ENCODE measurements at regions not wholly inside any gene's neighbourhood (a gene's known extent, or its start where the extent isn't known, plus 50 kb on each side); places are given as distances from the start of the nearest gene placed in this dataset.
"Not testable (repeated sequence)": the region's sequence is repeated elsewhere in the genome, so short reads cannot be mapped to it uniquely, and the experiment has no call there.

DNA sequence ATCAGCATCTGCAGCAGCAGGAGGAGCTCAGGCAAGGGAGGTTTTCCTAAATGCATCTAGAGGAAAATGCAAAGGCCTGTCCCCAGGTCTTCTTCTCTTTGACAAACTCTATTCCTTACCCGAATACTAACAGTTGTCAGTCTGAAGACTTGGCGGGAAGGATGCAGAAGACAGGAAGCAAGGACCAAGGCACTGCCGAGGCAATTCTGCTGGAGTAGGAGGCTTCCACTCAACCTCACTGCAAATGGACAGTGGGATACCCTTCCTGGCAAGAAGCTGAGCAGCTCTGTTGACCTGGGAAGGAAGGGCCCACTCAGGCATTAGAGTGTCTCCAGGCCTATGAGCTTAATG is 373.0 kb downstream of the CCSER2 start:
- H3K4me3 ChIP-seq (ENCODE audit: low read depth, low read length): no peak overlapping the region
- no peaks in the 10 kb centered on the region for H3K4me1 ChIP-seq (ENCODE audit: control insufficient read depth, insufficient read depth, low read length)
- H3K9me3 ChIP-seq (ENCODE audit: control insufficient read depth, insufficient read depth, low read depth, low read length): no peaks in the 10 kb centered on the region
- H3K9ac ChIP-seq (ENCODE audit: low read length): no peak overlapping the region
- no peaks in the 10 kb centered on the region for H3K36me3 ChIP-seq (ENCODE audit: control insufficient read depth, insufficient read depth, low read length)
- no peak overlapping the region for H3K27ac ChIP-seq (ENCODE audit: low read depth, low read length)
- H3K27me3 ChIP-seq (ENCODE audit: control insufficient read depth, insufficient read depth, low read length): no peaks in the 10 kb centered on the region

DNA sequence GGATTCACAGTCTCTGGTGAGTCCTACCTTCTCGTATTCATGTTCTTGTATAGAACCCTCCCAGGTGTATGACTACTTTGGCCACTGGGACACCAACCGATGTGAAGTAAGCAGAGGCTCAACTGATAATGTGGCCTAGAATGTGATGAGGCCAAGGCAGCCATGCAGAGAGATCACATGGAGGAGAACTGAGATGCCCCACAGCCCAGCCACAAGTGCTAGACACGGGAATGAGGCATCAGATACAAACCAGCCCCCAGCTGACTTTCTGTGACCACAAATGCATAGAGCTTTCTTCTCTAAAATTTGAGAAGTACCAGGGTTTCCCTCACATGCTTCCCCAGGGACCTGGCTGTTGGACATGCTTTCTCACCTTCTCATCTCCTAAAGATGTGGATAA is 375.7 kb downstream of the CCSER2 start:
- Histone ChIP-seq H3K27me3 (ENCODE audit: control insufficient read depth, insufficient read depth, low read length) (no peaks in the 10 kb centered on the region), H3K36me3 (ENCODE audit: control insufficient read depth, insufficient read depth, low read length) (no peaks in the 10 kb centered on the region), H3K9me3 (ENCODE audit: control insufficient read depth, insufficient read depth, low read depth, low read length) (no peaks in the 10 kb centered on the region), H3K4me1 (ENCODE audit: control insufficient read depth, insufficient read depth, low read length) (no peaks in the 10 kb centered on the region), H3K27ac (ENCODE audit: low read depth, low read length) (no peak overlapping the region), H3K9ac (ENCODE audit: low read length) (no peak overlapping the region), H3K4me3 (ENCODE audit: low read depth, low read length) (no peak overlapping the region)

DNA sequence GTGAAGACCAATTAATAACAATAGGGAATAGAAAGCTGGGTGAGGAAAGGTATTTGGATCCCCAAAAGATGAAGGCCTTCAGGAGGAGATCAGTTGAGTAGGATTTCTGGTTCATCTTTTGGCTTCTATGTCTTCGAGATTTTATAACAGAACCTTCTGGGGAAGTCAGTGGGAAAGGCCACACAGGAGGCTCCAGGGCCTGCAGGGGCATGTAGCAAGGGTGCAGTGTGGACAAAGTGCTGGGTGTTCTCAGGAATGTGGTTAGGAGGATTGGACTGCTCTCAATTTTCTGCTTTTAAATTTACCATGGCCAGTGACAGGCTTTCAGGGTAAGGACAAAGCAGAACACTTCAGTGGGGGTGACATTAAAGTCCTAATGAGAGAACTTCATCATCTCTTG is 378.0 kb downstream of the CCSER2 start:
- H3K27ac ChIP-seq (ENCODE audit: low read depth, low read length): no peak overlapping the region
- no peaks in the 10 kb centered on the region for H3K9me3 ChIP-seq (ENCODE audit: control insufficient read depth, insufficient read depth, low read depth, low read length)
- no peak overlapping the region for H3K9ac ChIP-seq (ENCODE audit: low read length)

DNA sequence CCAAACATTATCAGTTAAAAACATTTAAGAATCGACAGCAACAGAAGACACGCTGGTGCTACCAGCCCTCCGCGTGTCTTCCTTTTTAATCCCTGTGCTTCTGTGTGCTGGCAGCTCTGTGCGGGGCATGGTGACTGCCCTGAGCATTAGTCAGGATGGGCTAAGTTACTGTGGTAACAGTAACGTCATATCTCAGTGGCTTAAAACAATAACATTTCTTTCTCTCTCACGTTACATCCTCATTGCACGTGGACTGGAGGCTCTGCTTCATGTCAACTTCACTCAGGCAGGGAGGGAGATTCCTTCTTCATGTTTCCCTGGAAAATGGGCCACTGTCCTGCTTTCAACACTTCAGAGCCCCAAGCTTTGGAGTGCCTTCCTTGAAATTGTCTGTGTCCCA is 378.5 kb downstream of the CCSER2 start:
- no peaks in the 10 kb centered on the region for H3K36me3 ChIP-seq (ENCODE audit: control insufficient read depth, insufficient read depth, low read length)
- no peak overlapping the region for H3K4me3 ChIP-seq (ENCODE audit: low read depth, low read length)
- no peaks in the 10 kb centered on the region for H3K9me3 ChIP-seq (ENCODE audit: control insufficient read depth, insufficient read depth, low read depth, low read length)
- no peaks in the 10 kb centered on the region for H3K4me1 ChIP-seq (ENCODE audit: control insufficient read depth, insufficient read depth, low read length)
- no peak overlapping the region for H3K27ac ChIP-seq (ENCODE audit: low read depth, low read length)
- no peak overlapping the region for H3K9ac ChIP-seq (ENCODE audit: low read length)
- H3K27me3 ChIP-seq (ENCODE audit: control insufficient read depth, insufficient read depth, low read length): no peaks in the 10 kb centered on the region

More for the DNA sequence above, 378.0 kb downstream of the CCSER2 start:
- Histone ChIP-seq H3K4me3 (ENCODE audit: low read depth, low read length) (no peak overlapping the region), H3K27me3 (ENCODE audit: control insufficient read depth, insufficient read depth, low read length) (no peaks in the 10 kb centered on the region), H3K4me1 (ENCODE audit: control insufficient read depth, insufficient read depth, low read length) (no peaks in the 10 kb centered on the region), H3K36me3 (ENCODE audit: control insufficient read depth, insufficient read depth, low read length) (no peaks in the 10 kb centered on the region)

DNA sequence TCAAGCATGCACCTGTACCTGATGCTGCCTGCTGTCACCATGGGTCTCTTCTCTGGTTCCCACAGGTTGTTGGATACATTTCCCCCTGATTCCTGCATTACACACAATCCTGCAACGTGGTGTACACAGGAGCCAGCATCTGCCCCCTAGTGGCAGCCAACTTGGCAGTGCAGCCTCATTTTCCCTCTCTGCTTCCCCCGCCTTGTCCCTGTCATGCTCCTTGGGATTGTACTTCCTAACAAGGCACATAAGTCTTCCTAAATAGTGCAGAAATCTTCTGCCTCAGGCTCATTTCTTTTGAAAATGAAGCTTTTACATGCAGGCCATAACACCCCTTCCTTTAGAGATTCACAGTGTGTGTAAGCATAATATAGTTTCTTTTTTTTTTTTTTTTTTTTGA is 387.5 kb downstream of the CCSER2 start:
- no peaks in the 10 kb centered on the region for H3K36me3 ChIP-seq (ENCODE audit: control insufficient read depth, insufficient read depth, low read length)
- no peak overlapping the region for H3K4me3 ChIP-seq (ENCODE audit: low read depth, low read length)
- no peaks in the 10 kb centered on the region for H3K27me3 ChIP-seq (ENCODE audit: control insufficient read depth, insufficient read depth, low read length)
- no peaks in the 10 kb centered on the region for H3K9me3 ChIP-seq (ENCODE audit: control insufficient read depth, insufficient read depth, low read depth, low read length)
- H3K9ac ChIP-seq (ENCODE audit: low read length): no peak overlapping the region
- H3K4me1 ChIP-seq (ENCODE audit: control insufficient read depth, insufficient read depth, low read length): no peaks in the 10 kb centered on the region
- no peak overlapping the region for H3K27ac ChIP-seq (ENCODE audit: low read depth, low read length)

DNA sequence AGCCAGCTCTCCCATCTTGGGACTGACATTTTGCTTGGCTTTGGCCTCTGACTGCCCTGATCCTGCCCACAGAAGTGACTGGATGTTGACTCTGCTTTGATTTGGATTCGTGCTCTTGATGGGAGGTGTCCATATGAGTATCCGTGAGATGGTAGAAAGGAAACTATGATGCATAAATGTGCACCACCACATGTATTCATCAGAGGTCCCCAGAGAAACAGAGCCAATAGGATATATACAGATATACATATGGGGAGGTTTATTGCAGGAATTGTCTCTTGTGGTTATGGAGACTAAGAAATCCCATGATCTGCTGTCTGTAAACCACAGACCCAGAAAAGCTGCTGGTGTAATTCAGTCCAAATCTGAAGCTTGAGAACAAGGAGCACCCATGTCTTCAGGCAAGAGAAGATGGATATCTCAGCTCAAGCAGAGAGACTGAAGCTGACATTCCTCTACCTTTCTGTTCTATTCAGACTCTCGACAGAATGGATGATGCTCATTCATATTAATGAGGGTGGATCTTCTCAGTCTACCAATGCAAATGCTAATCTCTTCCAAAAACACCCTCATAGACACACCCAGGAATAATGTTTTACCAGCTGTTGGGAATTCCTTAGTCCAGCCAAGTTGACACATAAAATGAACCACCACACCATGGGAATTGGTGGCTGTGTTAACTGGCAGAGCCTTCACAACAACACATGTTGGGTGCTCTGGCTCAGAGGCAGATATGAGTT is 390.7 kb downstream of the CCSER2 start:
- no peak overlapping the region for H3K4me3 ChIP-seq (ENCODE audit: low read depth, low read length)
- H3K4me1 ChIP-seq (ENCODE audit: control insufficient read depth, insufficient read depth, low read length): no peaks in the 10 kb centered on the region
- no peaks in the 10 kb centered on the region for H3K9me3 ChIP-seq (ENCODE audit: control insufficient read depth, insufficient read depth, low read depth, low read length)
- no peak overlapping the region for H3K9ac ChIP-seq (ENCODE audit: low read length)
- no peaks in the 10 kb centered on the region for H3K27me3 ChIP-seq (ENCODE audit: control insufficient read depth, insufficient read depth, low read length)
- H3K36me3 ChIP-seq (ENCODE audit: control insufficient read depth, insufficient read depth, low read length): no peaks in the 10 kb centered on the region
- no peak overlapping the region for H3K27ac ChIP-seq (ENCODE audit: low read depth, low read length)

DNA sequence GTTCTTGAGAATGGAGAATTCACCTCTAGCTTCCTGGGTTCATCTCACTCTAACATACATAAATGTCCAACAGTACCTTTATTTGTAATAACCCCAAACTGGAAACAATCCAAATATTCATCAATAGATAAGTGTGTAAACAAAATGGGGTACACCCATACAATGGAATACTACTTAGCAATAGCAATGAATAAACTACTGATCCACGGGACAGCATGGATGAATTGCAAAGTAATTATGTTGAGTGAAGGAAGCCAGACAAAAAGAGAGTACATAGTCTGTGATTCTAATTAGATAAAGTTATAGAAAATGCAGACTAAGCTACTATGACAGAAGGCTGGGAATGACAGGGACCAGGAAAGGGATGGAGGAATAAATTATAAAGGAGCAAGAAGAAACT is 391.3 kb downstream of the CCSER2 start:
- Histone ChIP-seq H3K9ac (ENCODE audit: low read length) (no peak overlapping the region), H3K36me3 (ENCODE audit: control insufficient read depth, insufficient read depth, low read length) (no peaks in the 10 kb centered on the region), H3K9me3 (ENCODE audit: control insufficient read depth, insufficient read depth, low read depth, low read length) (no peaks in the 10 kb centered on the region), H3K27ac (ENCODE audit: low read depth, low read length) (no peak overlapping the region), H3K4me3 (ENCODE audit: low read depth, low read length) (no peak overlapping the region), H3K4me1 (ENCODE audit: control insufficient read depth, insufficient read depth, low read length) (no peaks in the 10 kb centered on the region), H3K27me3 (ENCODE audit: control insufficient read depth, insufficient read depth, low read length) (no peaks in the 10 kb centered on the region)

DNA sequence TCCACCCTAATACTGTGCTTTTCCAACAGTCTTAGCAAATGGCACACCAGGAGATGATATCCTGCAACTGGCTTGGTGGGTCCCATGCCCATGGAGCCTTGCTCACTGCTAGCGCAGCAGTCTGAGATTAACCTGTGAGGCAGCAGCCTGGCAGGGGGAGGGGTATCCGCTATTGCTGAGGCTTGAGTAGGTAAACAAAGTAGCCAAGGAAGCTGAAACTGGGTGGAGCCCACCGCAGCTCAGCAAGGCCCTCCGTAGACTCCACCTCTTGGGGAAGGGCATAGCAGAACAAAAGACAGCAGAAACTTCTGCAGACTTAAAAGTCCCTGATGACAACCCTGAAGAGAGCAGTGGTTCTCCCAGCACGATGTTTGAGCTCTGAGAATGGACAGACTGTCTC is 399.0 kb downstream of the CCSER2 start:
- Histone ChIP-seq H3K9ac (ENCODE audit: low read length) (no peak overlapping the region), H3K4me1 (ENCODE audit: control insufficient read depth, insufficient read depth, low read length) (no peaks in the 10 kb centered on the region), H3K36me3 (ENCODE audit: control insufficient read depth, insufficient read depth, low read length) (no peaks in the 10 kb centered on the region), H3K4me3 (ENCODE audit: low read depth, low read length) (no peak overlapping the region), H3K9me3 (ENCODE audit: control insufficient read depth, insufficient read depth, low read depth, low read length) (no peaks in the 10 kb centered on the region), H3K27ac (ENCODE audit: low read depth, low read length) (no peak overlapping the region), H3K27me3 (ENCODE audit: control insufficient read depth, insufficient read depth, low read length) (no peaks in the 10 kb centered on the region)

DNA sequence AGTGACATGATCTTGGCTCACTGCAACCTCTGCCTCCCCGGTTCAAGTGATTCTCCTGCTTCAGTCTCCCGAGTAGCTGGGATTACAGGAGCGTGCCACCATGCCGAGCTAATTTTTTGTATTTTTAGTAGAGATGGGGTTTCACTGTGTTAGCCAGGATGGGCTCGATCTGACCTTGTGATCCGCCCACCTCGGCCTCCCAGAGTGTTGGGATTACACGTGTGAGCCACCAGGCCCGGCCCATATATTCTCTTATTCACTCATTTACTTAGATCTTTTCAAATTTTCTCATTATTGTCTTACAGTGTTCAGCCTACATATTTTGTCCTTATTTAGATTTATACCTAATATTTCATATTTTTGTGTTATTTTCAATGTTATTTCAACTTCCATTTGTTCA is 410.7 kb downstream of the CCSER2 start:
- H3K27ac ChIP-seq (ENCODE audit: low read depth, low read length); H3K4me1 ChIP-seq (ENCODE audit: control insufficient read depth, insufficient read depth, low read length); H3K36me3 ChIP-seq (ENCODE audit: control insufficient read depth, insufficient read depth, low read length); H3K27me3 ChIP-seq (ENCODE audit: control insufficient read depth, insufficient read depth, low read length); H3K9ac ChIP-seq (ENCODE audit: low read length); H3K4me3 ChIP-seq (ENCODE audit: low read depth, low read length); H3K9me3 ChIP-seq (ENCODE audit: control insufficient read depth, insufficient read depth, low read depth, low read length): not testable (repeated sequence)

DNA sequence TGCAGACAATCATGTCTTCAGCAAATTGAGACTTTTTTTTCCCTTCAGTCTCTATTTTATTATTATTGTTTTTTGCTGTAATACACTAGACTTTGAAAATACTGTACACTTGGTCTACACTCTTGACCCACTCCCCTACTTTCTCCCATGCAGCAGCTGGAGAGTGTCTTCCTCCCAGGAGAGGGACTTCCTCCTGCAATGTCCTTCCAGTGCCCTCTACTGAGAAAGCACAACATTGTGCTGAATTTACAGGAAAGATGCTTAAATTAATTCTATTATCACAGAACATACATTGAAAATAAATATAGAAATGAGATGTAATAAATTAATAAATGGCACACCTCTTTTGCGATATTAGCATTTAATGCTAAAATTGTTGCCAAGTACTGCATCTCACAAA is 411.3 kb downstream of the CCSER2 start:
- no peak overlapping the region for H3K4me3 ChIP-seq (ENCODE audit: low read depth, low read length)

DNA sequence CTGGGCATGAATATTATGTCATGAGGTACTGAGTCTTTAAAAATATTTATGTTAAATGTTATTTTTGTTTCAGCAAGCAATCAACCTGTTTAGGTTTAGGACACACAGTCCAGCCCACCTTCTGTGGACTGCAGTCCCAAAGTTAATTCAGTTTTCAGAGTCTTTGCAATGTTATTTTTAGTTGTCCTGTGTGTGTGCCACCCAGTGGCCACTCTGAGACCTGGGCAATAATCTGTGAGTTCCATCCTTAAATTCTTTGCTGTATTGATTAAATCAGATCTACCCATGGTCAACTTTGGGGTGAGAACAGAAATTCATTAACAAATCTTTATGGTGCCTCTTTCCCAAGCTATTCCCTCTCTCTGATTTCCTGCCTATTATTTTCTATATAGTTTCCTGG is 415.1 kb downstream of the CCSER2 start:
- Histone ChIP-seq H3K9ac (ENCODE audit: low read length) (no peak overlapping the region), H3K9me3 (ENCODE audit: control insufficient read depth, insufficient read depth, low read depth, low read length) (no peaks in the 10 kb centered on the region), H3K27ac (ENCODE audit: low read depth, low read length) (no peak overlapping the region), H3K4me1 (ENCODE audit: control insufficient read depth, insufficient read depth, low read length) (no peaks in the 10 kb centered on the region), H3K36me3 (ENCODE audit: control insufficient read depth, insufficient read depth, low read length) (no peaks in the 10 kb centered on the region), H3K27me3 (ENCODE audit: control insufficient read depth, insufficient read depth, low read length) (no peaks in the 10 kb centered on the region), H3K4me3 (ENCODE audit: low read depth, low read length) (no peak overlapping the region)

More for the DNA sequence above, 411.3 kb downstream of the CCSER2 start:
- Histone ChIP-seq H3K27me3 (ENCODE audit: control insufficient read depth, insufficient read depth, low read length) (no peaks in the 10 kb centered on the region), H3K9me3 (ENCODE audit: control insufficient read depth, insufficient read depth, low read depth, low read length) (no peaks in the 10 kb centered on the region), H3K4me1 (ENCODE audit: control insufficient read depth, insufficient read depth, low read length) (no peaks in the 10 kb centered on the region), H3K36me3 (ENCODE audit: control insufficient read depth, insufficient read depth, low read length) (no peaks in the 10 kb centered on the region), H3K9ac (ENCODE audit: low read length) (no peak overlapping the region), H3K27ac (ENCODE audit: low read depth, low read length) (no peak overlapping the region)

DNA sequence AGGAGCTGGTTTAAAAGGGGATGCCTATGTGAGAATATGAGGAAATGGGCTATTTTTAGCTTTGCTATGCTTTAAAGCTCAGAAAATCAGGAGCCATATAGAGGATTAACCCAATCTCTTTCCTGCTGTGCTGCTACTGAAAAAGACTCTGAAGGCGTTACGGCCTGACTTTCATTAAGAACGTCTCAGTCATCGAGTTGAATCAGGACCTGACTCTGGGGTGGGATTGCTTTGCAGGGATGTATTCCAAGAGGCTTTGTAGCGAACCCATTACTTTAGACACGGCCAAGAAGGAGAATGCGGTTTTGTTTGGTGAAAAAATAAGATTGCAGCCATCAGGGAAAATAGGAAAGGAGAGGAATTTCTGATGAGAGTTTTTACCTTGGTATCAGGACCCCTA is 426.9 kb downstream of the CCSER2 start:
- Histone ChIP-seq H3K27me3 (ENCODE audit: control insufficient read depth, insufficient read depth, low read length) (no peaks in the 10 kb centered on the region), H3K4me3 (ENCODE audit: low read depth, low read length) (no peak overlapping the region)

More for the DNA sequence above, 426.9 kb downstream of the CCSER2 start:
- no peak overlapping the region for H3K9ac ChIP-seq (ENCODE audit: low read length)
- H3K4me1 ChIP-seq (ENCODE audit: control insufficient read depth, insufficient read depth, low read length): no peaks in the 10 kb centered on the region
- H3K27ac ChIP-seq (ENCODE audit: low read depth, low read length): no peak overlapping the region
- H3K36me3 ChIP-seq (ENCODE audit: control insufficient read depth, insufficient read depth, low read length): no peaks in the 10 kb centered on the region
- H3K9me3 ChIP-seq (ENCODE audit: control insufficient read depth, insufficient read depth, low read depth, low read length): no peaks in the 10 kb centered on the region

All from HUES6 (cell line).